Epithelial cell of proximal tubule (primary cell): ENCODE measurements at regions not wholly inside any gene's neighbourhood (a gene's known extent, or its start where the extent isn't known, plus 50 kb on each side); places are given as distances from the start of the nearest gene placed in this dataset.

Experiments used
- DNase-seq: peaks from one replicate; pipeline ENCODE4 v3.0.0-alpha.2; 2011; ENCODE audit warnings: low read depth
- H3K4me3 ChIP-seq: 2 replicates; pipeline ENCODE4 v1.5.1; 2011; ENCODE audit warnings: low read depth, mild to moderate bottlenecking, low read length
- CTCF ChIP-seq: conservative IDR thresholded peaks from 2 replicates; pipeline ENCODE4 v1.5.1; 2012; ENCODE audit warnings: low read depth, mild to moderate bottlenecking, low read length

- TF ChIP-seq CTCF = no peak
- DNase-seq = no peak
- no peak overlapping the region for H3K4me3 ChIP-seq
Observed at GRCh38 chr6:15783484-15783883, 120.7 kb upstream of the DTNBP1 start.

GRCh38 chr6:15781890-15782289 is 119.1 kb upstream of the DTNBP1 start:
- no peak for TF ChIP-seq CTCF
- DNase-seq = no peak
- no peak overlapping the region for H3K4me3 ChIP-seq

- no peak overlapping the region for H3K4me3 ChIP-seq
- no peak for DNase-seq
- no peak for TF ChIP-seq CTCF
Observed at GRCh38 chr6:15781333-15781732, 118.5 kb upstream of the DTNBP1 start.

GRCh38 chr6:15780437-15780836 is 117.6 kb upstream of the DTNBP1 start:
- TF ChIP-seq CTCF = no peak
- H3K4me3 ChIP-seq = no peak overlapping the region

GRCh38 chr6:15779726-15780125 is 116.9 kb upstream of the DTNBP1 start:
- no peak overlapping the region for H3K4me3 ChIP-seq
- no peak for DNase-seq
- TF ChIP-seq CTCF = no peak

More at GRCh38 chr6:15780437-15780836, 117.6 kb upstream of the DTNBP1 start:
- no peak for DNase-seq

GRCh38 chr6:15776458-15776980 is 113.7 kb upstream of the DTNBP1 start:
- H3K4me3 ChIP-seq = no peak overlapping the region
- DNase-seq = no peak
- no peak for TF ChIP-seq CTCF

GRCh38 chr6:15775741-15776140 is 112.9 kb upstream of the DTNBP1 start:
- no peak overlapping the region for H3K4me3 ChIP-seq
- no peak for DNase-seq
- TF ChIP-seq CTCF = no peak
